Activated naive CD8-positive, alpha-beta T cell treated with anti-CD3 and anti-CD28 coated beads, Interleukin-2, amount 50 U/mL, for 24 hours (primary cell): ENCODE measurements at regions not wholly inside any gene's neighbourhood (a gene's known extent, or its start where the extent isn't known, plus 50 kb on each side); places are given as distances from the start of the nearest gene placed in this dataset.

Source experiments
- ATAC-seq: fragments of 150-1000 bp; cut with Tn5 transposase; one replicate; pipeline ENCODE4 v1.10.0; 2021
- DNase-seq: peaks from one replicate; pipeline ENCODE4 v3.0.0; 2021
- H3K27ac Mint-ChIP-seq: one replicate; pipeline ENCODE4 v1.8.0; 2021; ENCODE audit warnings: mild to moderate bottlenecking, mixed read lengths
- H3K27me3 Mint-ChIP-seq: one replicate; pipeline ENCODE4 v1.8.0; 2021; ENCODE audit warnings: mixed read lengths
- H3K36me3 Mint-ChIP-seq: one replicate; pipeline ENCODE4 v1.8.0; 2021; ENCODE audit warnings: low read depth, mixed read lengths
- H3K4me1 Mint-ChIP-seq: one replicate; pipeline ENCODE4 v1.8.0; 2021; ENCODE audit warnings: mixed read lengths
- H3K4me3 Mint-ChIP-seq: one replicate; pipeline ENCODE4 v1.8.0; 2021; ENCODE audit warnings: mild to moderate bottlenecking, moderate library complexity, mixed read lengths
- H3K9me3 Mint-ChIP-seq: one replicate; pipeline ENCODE4 v1.8.0; 2021; ENCODE audit warnings: mixed read lengths

DNA sequence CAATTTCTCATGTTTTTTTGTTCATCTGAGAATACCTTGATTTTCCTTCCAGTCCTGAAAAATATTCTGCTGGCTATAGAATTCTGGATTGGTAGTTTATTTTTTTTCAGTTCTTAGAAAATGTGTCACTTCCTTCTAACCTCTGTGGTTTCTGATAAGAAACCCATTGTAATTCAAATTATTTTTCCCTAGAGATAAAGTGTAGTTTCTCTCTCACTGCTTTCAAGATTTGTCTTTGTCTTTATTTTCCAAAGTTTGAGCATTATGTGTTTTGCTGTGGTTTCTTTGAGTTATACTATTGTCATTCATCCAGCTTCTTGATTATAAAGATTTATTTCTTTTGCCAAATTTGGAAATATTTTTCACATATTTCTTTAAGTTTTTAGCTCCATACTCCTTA is 324.0 kb upstream of the SPRY2 start:
- H3K9me3 Mint-ChIP-seq, result no peaks in the 10 kb centered on the region
- DNase-seq, result no peak
- H3K27me3 Mint-ChIP-seq, result no peaks in the 10 kb centered on the region
- H3K36me3 Mint-ChIP-seq, result no peaks in the 10 kb centered on the region
- H3K4me3 Mint-ChIP-seq, result no peak overlapping the region
- ATAC-seq, result no peak
- H3K27ac Mint-ChIP-seq, result no peak overlapping the region
- H3K4me1 Mint-ChIP-seq, result no peaks in the 10 kb centered on the region

- Mint-ChIP-seq H3K27me3 (no peaks in the 10 kb centered on the region), H3K36me3 (no peaks in the 10 kb centered on the region), H3K4me1 (no peaks in the 10 kb centered on the region), H3K4me3 (no peak overlapping the region), H3K27ac (no peak overlapping the region), H3K9me3 (peaks cover 5% of the 10 kb centered on the region)
- DNase-seq, result no peak
- ATAC-seq, result no peak
These were observed 322.9 kb upstream of the SPRY2 start for GRCh38 chr13:80663788-80664187.

GRCh38 chr13:80658705-80659104 is 317.8 kb upstream of the SPRY2 start:
- H3K4me3 Mint-ChIP-seq, result no peak overlapping the region
- H3K27me3 Mint-ChIP-seq, result peaks cover 6% of the 10 kb centered on the region
- H3K4me1 Mint-ChIP-seq, result no peaks in the 10 kb centered on the region
- ATAC-seq, result no peak
- no peaks in the 10 kb centered on the region for H3K36me3 Mint-ChIP-seq
- DNase-seq, result no peak
- no peak overlapping the region for H3K27ac Mint-ChIP-seq
- H3K9me3 Mint-ChIP-seq, result peaks cover 25% of the 10 kb centered on the region

GRCh38 chr13:80656512-80656904 is 315.6 kb upstream of the SPRY2 start:
- Mint-ChIP-seq H3K36me3 (no peaks in the 10 kb centered on the region), H3K27me3 (peaks cover 6% of the 10 kb centered on the region), H3K4me1 (no peaks in the 10 kb centered on the region), H3K9me3 (peaks cover 25% of the 10 kb centered on the region), H3K4me3 (no peak overlapping the region), H3K27ac (no peak overlapping the region)
- no peak for DNase-seq
- ATAC-seq, result no peak

DNA sequence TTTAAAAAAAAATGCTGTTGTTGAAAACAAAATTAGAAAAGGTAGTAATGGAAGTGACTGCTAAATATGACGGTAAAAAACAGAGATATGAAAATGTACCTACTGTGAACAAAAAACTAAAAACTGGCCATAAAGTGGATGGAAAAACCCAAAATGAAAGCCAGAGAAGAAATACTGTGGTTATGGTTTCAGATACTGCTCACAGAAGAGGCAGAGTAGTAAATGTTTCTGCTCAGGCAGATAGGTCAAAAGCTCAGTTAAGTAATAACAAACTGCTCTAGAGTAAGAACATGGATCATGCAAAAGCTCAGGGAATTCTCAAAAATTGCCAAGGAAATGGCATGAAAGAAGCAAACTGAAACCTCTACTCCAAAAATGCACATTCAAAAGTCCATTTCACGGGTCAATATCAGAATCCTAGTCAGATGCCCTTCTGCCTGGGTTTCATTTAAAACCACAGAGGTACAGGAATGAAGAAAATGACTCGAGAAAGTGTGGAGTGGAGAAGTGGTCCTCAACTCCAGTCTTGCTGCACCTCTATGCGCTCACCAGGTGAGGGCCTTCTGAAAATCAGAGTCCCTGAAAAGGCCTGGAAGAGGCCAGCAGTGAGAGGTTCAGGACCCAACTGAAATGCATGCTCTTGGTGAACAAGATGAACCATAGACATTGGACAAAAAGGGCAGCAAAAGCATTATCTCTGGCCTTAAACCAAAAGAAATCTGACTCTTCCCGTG is 315.0 kb upstream of the SPRY2 start:
- no peaks in the 10 kb centered on the region for H3K36me3 Mint-ChIP-seq
- no peak for ATAC-seq
- peaks cover 25% of the 10 kb centered on the region for H3K9me3 Mint-ChIP-seq
- H3K27me3 Mint-ChIP-seq, result peaks cover 6% of the 10 kb centered on the region
- H3K27ac Mint-ChIP-seq, result no peak overlapping the region
- DNase-seq, result no peak
- no peaks in the 10 kb centered on the region for H3K4me1 Mint-ChIP-seq
- no peak overlapping the region for H3K4me3 Mint-ChIP-seq

- no peak for DNase-seq
- no peak for ATAC-seq
- peaks cover 36% of the 10 kb centered on the region for H3K9me3 Mint-ChIP-seq
- no peaks in the 10 kb centered on the region for H3K36me3 Mint-ChIP-seq
- no peaks in the 10 kb centered on the region for H3K4me1 Mint-ChIP-seq
- H3K27ac Mint-ChIP-seq, result no peak overlapping the region
- H3K27me3 Mint-ChIP-seq, result peaks cover 6% of the 10 kb centered on the region
- no peak overlapping the region for H3K4me3 Mint-ChIP-seq
These were observed 313.8 kb upstream of the SPRY2 start for GRCh38 chr13:80654638-80655249.

DNA sequence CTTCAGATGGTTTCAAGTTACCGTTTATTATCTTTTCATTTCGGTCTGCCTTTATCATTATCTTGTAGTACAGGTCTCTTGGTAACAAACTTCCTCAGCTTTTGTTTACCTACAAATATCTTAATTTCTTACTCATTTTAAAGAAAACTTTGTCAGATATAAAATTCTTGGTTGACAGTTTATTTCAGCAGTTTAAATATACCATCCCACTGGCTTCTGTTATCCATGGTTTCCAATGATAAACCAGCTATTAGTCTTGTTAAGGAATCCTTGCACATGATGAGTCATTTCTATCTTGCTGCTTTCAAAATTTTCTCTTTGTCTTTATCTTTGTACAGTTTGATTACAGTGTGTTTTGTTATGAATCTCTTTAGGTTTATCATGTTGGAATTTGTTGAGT is 308.3 kb upstream of the SPRY2 start:
- no peaks in the 10 kb centered on the region for H3K4me1 Mint-ChIP-seq
- peaks cover 4% of the 10 kb centered on the region for H3K27me3 Mint-ChIP-seq

DNA sequence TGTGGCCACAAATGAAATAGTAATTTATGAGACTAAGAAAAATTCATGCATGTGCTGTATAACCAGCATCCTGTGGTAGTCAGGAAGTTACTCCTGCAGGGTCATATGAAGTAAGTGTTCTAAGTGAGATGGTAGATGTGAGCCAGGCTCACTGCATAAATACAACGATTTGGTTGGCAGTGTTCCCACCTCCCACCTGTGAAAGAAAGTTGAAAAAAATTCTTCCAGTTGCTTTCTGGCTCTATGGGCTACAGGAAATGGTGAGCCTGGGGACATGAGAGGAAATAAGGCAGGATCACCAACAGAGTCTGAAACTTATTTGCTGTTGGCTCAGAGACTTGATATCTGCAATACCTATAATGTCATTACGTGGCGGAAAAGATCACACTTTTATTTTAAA is 301.7 kb upstream of the SPRY2 start:
- Mint-ChIP-seq H3K4me3 (no peak overlapping the region), H3K27me3 (no peaks in the 10 kb centered on the region), H3K9me3 (peaks cover 4% of the 10 kb centered on the region), H3K36me3 (no peaks in the 10 kb centered on the region), H3K27ac (no peak overlapping the region), H3K4me1 (no peaks in the 10 kb centered on the region)
- ATAC-seq (no peak), DNase-seq (no peak)

More for the DNA sequence above, 308.3 kb upstream of the SPRY2 start:
- Mint-ChIP-seq H3K9me3 (peaks cover 31% of the 10 kb centered on the region), H3K36me3 (no peaks in the 10 kb centered on the region), H3K4me3 (no peak overlapping the region), H3K27ac (no peak overlapping the region)
- DNase-seq (no peak), ATAC-seq (no peak)

DNA sequence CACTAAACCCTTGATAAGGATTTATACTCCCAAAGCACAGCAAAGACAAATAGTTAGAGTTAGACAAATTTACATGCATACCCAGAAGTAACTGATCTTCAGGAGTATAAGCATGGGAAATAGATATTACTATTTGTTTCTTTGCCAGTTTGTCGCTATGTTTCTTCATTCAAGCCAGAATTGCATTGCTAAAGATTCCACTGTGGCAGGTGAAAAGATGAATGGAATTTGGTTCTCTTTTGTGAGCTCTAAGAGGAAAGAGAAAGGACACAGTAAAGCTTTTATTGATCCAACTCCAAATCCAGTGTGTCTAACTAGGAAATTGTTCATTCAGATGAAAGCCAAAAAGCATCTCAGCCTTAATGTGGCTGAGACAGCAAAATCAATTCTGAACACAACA is 292.3 kb upstream of the SPRY2 start:
- no peak overlapping the region for H3K27ac Mint-ChIP-seq
- H3K36me3 Mint-ChIP-seq, result no peaks in the 10 kb centered on the region
- no peak for DNase-seq
- no peaks in the 10 kb centered on the region for H3K27me3 Mint-ChIP-seq
- ATAC-seq, result no peak
- H3K4me3 Mint-ChIP-seq, result no peak overlapping the region
- no peaks in the 10 kb centered on the region for H3K9me3 Mint-ChIP-seq
- no peaks in the 10 kb centered on the region for H3K4me1 Mint-ChIP-seq

DNA sequence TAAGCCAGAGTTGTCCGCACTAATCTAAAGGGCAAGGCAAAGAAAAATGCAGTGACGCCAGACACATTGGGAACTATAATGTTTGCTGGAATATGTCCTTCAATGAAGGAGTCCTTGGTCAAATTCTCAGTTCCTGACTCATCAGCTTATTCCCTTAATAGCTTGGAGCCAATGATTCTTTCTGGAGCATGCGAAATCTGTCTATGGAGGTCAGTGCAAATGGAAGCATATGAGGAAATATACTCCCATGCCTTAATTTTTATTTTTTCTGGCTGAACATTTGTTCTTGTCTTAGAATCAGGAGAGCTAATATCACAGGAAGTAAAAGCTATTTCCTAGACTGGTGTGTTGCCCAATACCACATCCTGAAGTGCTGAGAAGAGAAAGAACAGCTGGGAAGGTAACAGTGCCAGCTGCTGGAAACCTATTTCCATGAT is 289.8 kb upstream of the SPRY2 start:
- no peaks in the 10 kb centered on the region for H3K9me3 Mint-ChIP-seq
- no peak overlapping the region for H3K4me3 Mint-ChIP-seq
- no peaks in the 10 kb centered on the region for H3K4me1 Mint-ChIP-seq
- H3K36me3 Mint-ChIP-seq, result no peaks in the 10 kb centered on the region
- ATAC-seq (no peak), DNase-seq (no peak)
- no peak overlapping the region for H3K27ac Mint-ChIP-seq
- no peaks in the 10 kb centered on the region for H3K27me3 Mint-ChIP-seq

DNA sequence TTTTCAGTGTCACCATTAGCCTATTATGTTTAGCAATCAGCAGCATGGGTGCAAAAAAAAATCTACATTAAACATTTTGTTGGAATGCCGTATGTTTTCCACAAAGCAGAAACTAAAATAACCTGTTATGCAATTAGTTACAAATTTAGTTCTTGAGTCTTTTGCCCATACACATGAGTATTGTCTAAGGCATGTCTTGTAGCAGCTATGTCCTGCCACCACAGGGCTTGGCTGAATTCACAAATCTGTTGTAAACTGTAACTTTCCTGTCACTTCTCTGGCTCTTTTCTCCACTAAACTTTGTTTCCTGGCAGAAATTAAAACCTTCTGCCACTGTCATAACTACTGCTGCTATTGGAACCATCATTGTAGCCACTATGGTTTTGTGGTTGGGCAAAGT is 277.9 kb upstream of the SPRY2 start:
- Mint-ChIP-seq H3K27ac (no peak overlapping the region), H3K27me3 (no peaks in the 10 kb centered on the region), H3K9me3 (no peaks in the 10 kb centered on the region)

GRCh38 chr13:80612804-80613203 is 271.9 kb upstream of the SPRY2 start:
- Mint-ChIP-seq H3K27ac (no peak overlapping the region), H3K27me3 (no peaks in the 10 kb centered on the region), H3K4me3 (no peak overlapping the region), H3K4me1 (no peaks in the 10 kb centered on the region), H3K9me3 (peaks cover 5% of the 10 kb centered on the region), H3K36me3 (no peaks in the 10 kb centered on the region)
- no peak for ATAC-seq
- no peak for DNase-seq

More for the DNA sequence above, 277.9 kb upstream of the SPRY2 start:
- H3K4me3 Mint-ChIP-seq, result no peak overlapping the region
- DNase-seq, result no peak
- no peaks in the 10 kb centered on the region for H3K4me1 Mint-ChIP-seq
- no peak for ATAC-seq
- no peaks in the 10 kb centered on the region for H3K36me3 Mint-ChIP-seq

DNA sequence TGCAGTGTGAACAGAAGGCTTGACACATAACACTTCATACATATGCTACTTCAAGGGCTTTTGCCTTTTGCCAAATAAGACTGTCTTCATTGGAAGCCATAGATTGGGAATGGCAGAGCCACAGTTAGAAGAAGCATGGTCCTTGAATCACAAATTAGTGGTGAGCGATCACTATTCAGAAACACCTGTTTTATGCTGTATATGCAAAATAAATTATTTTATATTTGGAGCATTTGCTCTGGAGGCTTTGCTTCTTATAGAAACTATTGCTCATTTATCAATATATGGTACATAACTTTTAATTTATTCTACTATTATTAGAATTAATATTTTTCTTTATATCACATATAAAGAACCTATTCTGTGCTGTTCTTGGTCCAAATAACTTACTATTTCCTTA is 270.4 kb upstream of the SPRY2 start:
- Mint-ChIP-seq H3K36me3 (no peaks in the 10 kb centered on the region), H3K4me3 (no peak overlapping the region), H3K9me3 (peaks cover 10% of the 10 kb centered on the region), H3K27ac (no peak overlapping the region), H3K4me1 (no peaks in the 10 kb centered on the region), H3K27me3 (no peaks in the 10 kb centered on the region)
- DNase-seq, result no peak
- ATAC-seq, result no peak

GRCh38 chr13:80605716-80606115 is 264.8 kb upstream of the SPRY2 start:
- H3K27me3 Mint-ChIP-seq, result no peaks in the 10 kb centered on the region
- DNase-seq (no peak), ATAC-seq (no peak)
- no peak overlapping the region for H3K27ac Mint-ChIP-seq
- no peaks in the 10 kb centered on the region for H3K36me3 Mint-ChIP-seq
- H3K4me1 Mint-ChIP-seq, result no peaks in the 10 kb centered on the region
- H3K4me3 Mint-ChIP-seq, result no peak overlapping the region
- H3K9me3 Mint-ChIP-seq, result peaks cover 10% of the 10 kb centered on the region

DNA sequence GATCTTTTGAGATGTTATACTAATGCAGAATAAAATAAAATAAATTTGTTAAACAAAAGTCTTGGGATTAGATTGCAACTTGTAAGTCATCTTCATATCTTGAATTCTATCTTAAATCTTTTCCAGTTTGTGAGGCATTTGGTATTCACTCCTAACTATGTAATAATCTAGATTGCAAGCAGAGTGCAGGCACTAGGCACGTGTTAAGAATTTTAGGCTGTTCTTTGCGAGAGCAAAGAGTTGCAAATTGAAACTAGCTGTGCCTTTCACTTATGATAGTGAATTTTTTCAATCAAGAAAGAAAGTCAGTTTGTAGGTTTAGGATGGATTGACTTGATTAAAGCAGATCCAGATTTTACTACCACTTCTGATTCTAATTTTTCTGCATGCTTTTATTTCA is 264.1 kb upstream of the SPRY2 start:
- H3K27me3 Mint-ChIP-seq, result no peaks in the 10 kb centered on the region
- H3K9me3 Mint-ChIP-seq, result peaks cover 10% of the 10 kb centered on the region
- H3K27ac Mint-ChIP-seq, result no peak overlapping the region
- ATAC-seq (no peak), DNase-seq (no peak)
- no peak overlapping the region for H3K4me3 Mint-ChIP-seq
- H3K4me1 Mint-ChIP-seq, result no peaks in the 10 kb centered on the region
- H3K36me3 Mint-ChIP-seq, result no peaks in the 10 kb centered on the region
